ENCODE measurements at regions not wholly inside any gene's neighbourhood (a gene's known extent, or its start where the extent isn't known, plus 50 kb on each side); places are given as distances from the start of the nearest gene placed in this dataset.

GRCh38 chr7:19988860-19989259 lies 215.4 kb upstream of the TMEM196 start:
- Histone ChIP-seq H3K4me2 (ENCODE audit: low read depth, low read length, poor library complexity, severe bottlenecking) (no peak overlapping the region), H3F3A (ENCODE audit: insufficient read depth) (no peaks in the 10 kb centered on the region), H3K9me3 (ENCODE audit: insufficient read depth, low read length) (no peaks in the 10 kb centered on the region), H4K20me1 (ENCODE audit: low read depth, low read length) (no peaks in the 10 kb centered on the region), H3K79me2 (ENCODE audit: insufficient read depth, low read length) (no peaks in the 10 kb centered on the region), H3K27ac (ENCODE audit: low read depth, low read length) (no peak overlapping the region), H2AFZ (ENCODE audit: low read depth, low read length, severe bottlenecking) (no peak overlapping the region), H3K36me3 (ENCODE audit: low read length) (no peaks in the 10 kb centered on the region), H3K27me3 (ENCODE audit: low read length) (no peaks in the 10 kb centered on the region), H3K9me2 (replicated peaks; ENCODE audit: insufficient read depth, low read length) (no peaks in the 10 kb centered on the region), H3K9ac (ENCODE audit: low read length) (no peak overlapping the region), H3K4me3 (ENCODE audit: insufficient read depth, low read length, poor library complexity, severe bottlenecking) (no peak overlapping the region)
- TF ChIP-seq CTCF (IDR thresholded peaks at IDR 0.05; ENCODE audit: insufficient read depth, low read length, poor library complexity, severe bottlenecking) (no peak), EZH2phosphoT487 (conservative IDR thresholded peaks at IDR 0.05; ENCODE audit: low read length) (no peak)

- Histone ChIP-seq H3K27me3 (ENCODE audit: low read length) (no peaks in the 10 kb centered on the region), H3K79me2 (ENCODE audit: insufficient read depth, low read length) (no peaks in the 10 kb centered on the region), H2AFZ (ENCODE audit: low read depth, low read length, severe bottlenecking) (no peak overlapping the region), H4K20me1 (ENCODE audit: low read depth, low read length) (no peaks in the 10 kb centered on the region), H3K9me2 (replicated peaks; ENCODE audit: insufficient read depth, low read length) (no peaks in the 10 kb centered on the region), H3K9me3 (ENCODE audit: insufficient read depth, low read length) (no peaks in the 10 kb centered on the region), H3K4me3 (ENCODE audit: insufficient read depth, low read length, poor library complexity, severe bottlenecking) (no peak overlapping the region), H3K9ac (ENCODE audit: low read length) (no peak overlapping the region), H3F3A (ENCODE audit: insufficient read depth) (no peaks in the 10 kb centered on the region), H3K36me3 (ENCODE audit: low read length) (no peaks in the 10 kb centered on the region), H3K4me2 (ENCODE audit: low read depth, low read length, poor library complexity, severe bottlenecking) (no peak overlapping the region), H3K27ac (ENCODE audit: low read depth, low read length) (no peak overlapping the region)
- TF ChIP-seq EZH2phosphoT487 (conservative IDR thresholded peaks at IDR 0.05; ENCODE audit: low read length), result no peak
- no peak for TF ChIP-seq CTCF (IDR thresholded peaks at IDR 0.05; ENCODE audit: insufficient read depth, low read length, poor library complexity, severe bottlenecking)
Measured at GRCh38 chr7:19984231-19984632, 210.8 kb upstream of the TMEM196 start.

GRCh38 chr7:19982841-19983835 lies 209.7 kb upstream of the TMEM196 start:
- no peaks in the 10 kb centered on the region for H4K20me1 ChIP-seq (ENCODE audit: low read depth, low read length)
- H3K9me3 ChIP-seq (ENCODE audit: insufficient read depth, low read length), result no peaks in the 10 kb centered on the region
- no peak overlapping the region for H3K9ac ChIP-seq (ENCODE audit: low read length)
- no peaks in the 10 kb centered on the region for H3F3A ChIP-seq (ENCODE audit: insufficient read depth)
- H3K27me3 ChIP-seq (ENCODE audit: low read length), result no peaks in the 10 kb centered on the region
- no peak overlapping the region for H2AFZ ChIP-seq (ENCODE audit: low read depth, low read length, severe bottlenecking)
- H3K4me2 ChIP-seq (ENCODE audit: low read depth, low read length, poor library complexity, severe bottlenecking), result no peak overlapping the region
- no peak for TF ChIP-seq EZH2phosphoT487 (conservative IDR thresholded peaks at IDR 0.05; ENCODE audit: low read length)
- TF ChIP-seq CTCF (IDR thresholded peaks at IDR 0.05; ENCODE audit: insufficient read depth, low read length, poor library complexity, severe bottlenecking), result peak; percentile 52
- no peak overlapping the region for H3K27ac ChIP-seq (ENCODE audit: low read depth, low read length)
- H3K4me3 ChIP-seq (ENCODE audit: insufficient read depth, low read length, poor library complexity, severe bottlenecking), result no peak overlapping the region
- no peaks in the 10 kb centered on the region for H3K9me2 ChIP-seq (replicated peaks; ENCODE audit: insufficient read depth, low read length)
- H3K79me2 ChIP-seq (ENCODE audit: insufficient read depth, low read length), result no peaks in the 10 kb centered on the region
- H3K36me3 ChIP-seq (ENCODE audit: low read length), result no peaks in the 10 kb centered on the region

Data from SU-DHL-6 (cell line).